Kidney epithelial cell (primary cell): ENCODE measurements at regions not wholly inside any gene's neighbourhood (a gene's known extent, or its start where the extent isn't known, plus 50 kb on each side); places are given as distances from the start of the nearest gene placed in this dataset.
"Not testable (repeated sequence)": the region's sequence is repeated elsewhere in the genome, so short reads cannot be mapped to it uniquely, and the experiment has no call there.

Experiments used
- DNase-seq: peaks from one replicate; pipeline ENCODE4 v3.0.0-alpha.2; 2010; ENCODE audit warnings: low read depth
- H3K27me3 ChIP-seq: 2 replicates; pipeline ENCODE4 v1.6.0; 2011; ENCODE audit warnings: low read length; ENCODE audit not compliant: control insufficient read depth, insufficient read depth
- H3K36me3 ChIP-seq: 2 replicates; pipeline ENCODE4 v1.5.1; 2011; ENCODE audit warnings: low read length; ENCODE audit not compliant: control insufficient read depth, insufficient read depth
- H3K4me3 ChIP-seq: 2 replicates; pipeline ENCODE4 v1.5.1; 2011; ENCODE audit warnings: low read depth, mild to moderate bottlenecking, control low read depth, low read length
- TF ChIP-seq, protein P1 (sequence below): IDR thresholded peaks from 2 replicates; pipeline ENCODE4 v1.5.1; 2011; ENCODE audit warnings: mild to moderate bottlenecking, moderate library complexity, low read length, control low read depth, inconsistent platforms; ENCODE audit not compliant: insufficient read depth, poor library complexity, severe bottlenecking

DNA sequence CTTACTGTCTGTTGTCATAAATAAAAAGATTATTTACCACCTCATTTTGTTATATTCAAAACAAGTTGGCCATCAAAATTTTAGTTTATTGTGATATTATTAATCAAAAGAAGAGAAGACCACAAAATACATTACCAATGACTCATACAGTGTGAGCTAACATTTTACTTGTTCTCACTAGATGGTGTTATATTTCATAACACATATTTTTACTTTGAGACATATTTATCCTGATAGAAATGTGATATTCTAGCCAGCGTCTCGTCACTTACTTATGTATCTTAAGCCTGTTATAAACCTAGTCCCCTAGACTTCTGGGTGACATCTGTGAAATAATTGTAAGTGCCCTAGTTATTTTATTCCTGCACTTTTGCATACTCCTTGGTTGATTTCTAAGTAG, 263.2 kb downstream of the CDH7 start:
- Histone ChIP-seq H3K27me3 (no peaks in the 10 kb centered on the region), H3K36me3 (no peaks in the 10 kb centered on the region), H3K4me3 (no peak overlapping the region)
- TF ChIP-seq, protein P1, sequence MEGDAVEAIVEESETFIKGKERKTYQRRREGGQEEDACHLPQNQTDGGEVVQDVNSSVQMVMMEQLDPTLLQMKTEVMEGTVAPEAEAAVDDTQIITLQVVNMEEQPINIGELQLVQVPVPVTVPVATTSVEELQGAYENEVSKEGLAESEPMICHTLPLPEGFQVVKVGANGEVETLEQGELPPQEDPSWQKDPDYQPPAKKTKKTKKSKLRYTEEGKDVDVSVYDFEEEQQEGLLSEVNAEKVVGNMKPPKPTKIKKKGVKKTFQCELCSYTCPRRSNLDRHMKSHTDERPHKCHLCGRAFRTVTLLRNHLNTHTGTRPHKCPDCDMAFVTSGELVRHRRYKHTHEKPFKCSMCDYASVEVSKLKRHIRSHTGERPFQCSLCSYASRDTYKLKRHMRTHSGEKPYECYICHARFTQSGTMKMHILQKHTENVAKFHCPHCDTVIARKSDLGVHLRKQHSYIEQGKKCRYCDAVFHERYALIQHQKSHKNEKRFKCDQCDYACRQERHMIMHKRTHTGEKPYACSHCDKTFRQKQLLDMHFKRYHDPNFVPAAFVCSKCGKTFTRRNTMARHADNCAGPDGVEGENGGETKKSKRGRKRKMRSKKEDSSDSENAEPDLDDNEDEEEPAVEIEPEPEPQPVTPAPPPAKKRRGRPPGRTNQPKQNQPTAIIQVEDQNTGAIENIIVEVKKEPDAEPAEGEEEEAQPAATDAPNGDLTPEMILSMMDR, result no peak
- DNase-seq, result no peak

DNA sequence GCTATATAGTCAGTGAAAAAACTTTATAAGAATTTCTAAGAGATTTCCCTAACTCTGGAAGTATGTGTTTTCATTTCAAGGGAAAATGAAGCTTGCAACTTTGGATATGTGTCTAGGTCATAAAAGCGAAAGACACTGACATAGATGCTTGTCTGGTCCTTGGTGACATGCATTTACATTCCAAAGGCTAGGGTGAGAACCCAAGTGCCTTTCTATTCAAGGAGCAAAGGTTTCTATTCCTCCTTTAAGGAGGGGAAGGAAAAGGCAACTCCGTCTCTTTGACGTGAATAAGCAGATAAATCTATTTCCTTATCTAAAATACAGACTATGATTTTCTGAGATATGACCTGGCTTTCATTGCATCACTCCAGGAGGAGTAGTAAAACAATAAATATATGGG, 261.1 kb downstream of the CDH7 start:
- Histone ChIP-seq H3K27me3 (no peaks in the 10 kb centered on the region), H3K36me3 (no peaks in the 10 kb centered on the region), H3K4me3 (no peak overlapping the region)
- TF ChIP-seq, protein P1, result no peak
- no peak for DNase-seq

DNA sequence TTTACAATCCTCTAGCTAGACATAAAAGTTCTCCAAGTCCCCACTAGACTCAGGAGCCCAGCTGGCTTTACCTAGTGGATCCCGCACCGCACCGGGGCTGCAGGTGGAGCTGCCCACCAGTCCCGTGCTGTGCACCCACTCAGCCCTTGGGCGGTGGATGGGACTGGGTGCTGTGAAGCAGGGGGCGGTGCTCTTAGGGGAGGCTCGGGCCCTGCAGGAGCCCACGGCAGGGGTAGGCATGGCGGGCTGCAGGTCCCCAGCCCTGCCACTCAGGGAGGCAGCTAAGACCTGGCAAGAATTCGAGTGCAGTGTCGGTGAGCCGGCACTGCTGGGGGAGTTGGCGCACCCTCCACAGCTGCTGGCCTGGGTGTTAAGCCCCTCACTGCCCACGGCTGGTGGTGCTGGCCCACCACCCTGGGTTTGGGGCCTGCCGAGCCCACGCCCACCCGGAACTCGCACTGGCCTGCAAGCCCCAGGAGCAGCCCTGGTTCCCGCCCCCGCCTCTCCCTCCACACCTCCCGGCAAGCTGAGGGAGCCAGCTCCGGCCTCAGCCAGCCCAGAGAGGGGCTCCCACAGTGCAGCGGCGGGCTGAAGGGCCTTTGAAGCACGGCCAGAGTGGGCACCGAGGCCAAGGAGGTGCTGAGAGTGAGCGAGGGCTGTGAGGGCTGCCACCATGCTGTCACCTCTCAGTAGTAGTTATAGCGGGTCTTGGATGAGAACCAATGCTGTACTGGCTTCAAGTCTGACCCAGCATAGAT, 255.2 kb downstream of the CDH7 start:
- no peak for DNase-seq
- H3K36me3 ChIP-seq, result no peaks in the 10 kb centered on the region
- H3K27me3 ChIP-seq, result no peaks in the 10 kb centered on the region
- no peak overlapping the region for H3K4me3 ChIP-seq
- TF ChIP-seq, protein P1, result no peak

DNA sequence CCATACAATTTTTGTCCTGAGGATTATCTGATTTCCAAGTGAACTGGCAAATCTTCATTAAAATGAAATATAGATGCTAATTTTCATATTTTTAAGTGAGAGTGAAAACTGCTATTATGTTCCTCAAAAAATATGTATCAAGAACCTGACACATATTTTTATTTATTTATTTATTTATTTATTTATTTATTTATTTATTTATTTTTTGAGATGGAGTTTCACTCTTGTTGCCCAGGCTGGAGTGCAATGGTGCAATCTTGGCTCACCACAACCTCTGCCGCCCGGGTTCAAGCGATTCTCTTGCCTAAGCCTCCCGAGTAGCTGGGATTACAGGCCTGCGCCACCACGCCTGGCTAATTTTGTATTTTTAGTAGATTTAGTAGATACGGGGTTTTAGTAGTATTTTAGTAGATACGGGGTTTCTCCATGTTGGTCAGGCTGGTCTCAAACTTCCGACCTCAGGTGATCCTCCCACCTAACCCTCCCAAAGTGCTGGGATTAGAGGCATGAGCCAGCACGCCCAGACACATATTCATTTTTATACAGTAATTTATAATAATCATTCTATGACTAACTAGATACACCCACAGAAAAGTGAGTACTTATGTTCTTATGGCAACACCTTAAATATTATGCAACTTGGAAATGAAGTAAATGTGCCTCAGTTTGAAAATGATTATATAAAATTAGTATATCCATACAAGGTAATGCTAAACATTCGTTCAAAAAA, 248.3 kb downstream of the CDH7 start:
- not testable (repeated sequence) for H3K36me3 ChIP-seq, DNase-seq, H3K4me3 ChIP-seq, H3K27me3 ChIP-seq

DNA sequence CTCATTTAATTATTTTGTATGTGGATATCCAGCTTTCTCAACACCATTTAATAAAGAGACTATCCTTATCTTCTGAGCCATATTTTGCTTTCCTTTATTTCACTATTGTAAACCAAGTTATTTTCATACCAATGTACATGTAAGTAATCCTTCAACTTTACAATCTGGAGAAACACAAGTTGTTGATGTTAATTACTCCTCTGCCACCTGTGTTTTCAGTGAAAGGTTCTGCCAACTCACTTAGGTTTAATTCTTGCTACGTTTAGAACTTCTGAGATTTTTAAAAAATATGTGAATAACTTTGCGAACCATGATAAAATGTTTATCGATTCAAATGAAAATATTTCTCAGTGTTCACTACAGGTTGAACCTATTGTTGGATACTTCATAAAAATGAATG, 244.4 kb downstream of the CDH7 start:
- H3K4me3 ChIP-seq, result no peak overlapping the region
- no peaks in the 10 kb centered on the region for H3K27me3 ChIP-seq
- TF ChIP-seq, protein P1, result no peak
- H3K36me3 ChIP-seq, result no peaks in the 10 kb centered on the region
- no peak for DNase-seq

DNA sequence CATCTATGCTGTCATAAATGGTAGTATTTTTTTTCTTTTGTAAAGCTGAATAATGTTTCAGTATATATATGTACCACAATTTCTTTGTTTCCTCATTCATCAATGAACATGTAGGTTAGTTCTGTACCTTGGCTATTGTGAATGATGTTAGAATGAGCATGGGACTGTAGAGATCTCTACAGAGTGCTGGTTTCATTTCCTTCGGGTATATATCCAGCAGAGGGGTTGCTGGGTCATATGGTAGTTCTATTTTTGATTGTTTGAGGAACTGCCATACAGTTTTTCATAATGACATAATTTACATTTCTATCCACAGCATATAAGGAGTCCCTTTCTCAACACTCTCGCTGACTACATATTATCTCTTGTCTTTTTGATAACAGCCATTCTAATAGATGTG, 243.5 kb downstream of the CDH7 start:
- Histone ChIP-seq H3K4me3 (no peak overlapping the region), H3K27me3 (no peaks in the 10 kb centered on the region), H3K36me3 (no peaks in the 10 kb centered on the region)
- no peak for DNase-seq
- TF ChIP-seq, protein P1, result no peak
